ENCODE measurements at regions not wholly inside any gene's neighbourhood (a gene's known extent, or its start where the extent isn't known, plus 50 kb on each side); places are given as distances from the start of the nearest gene placed in this dataset.

GRCh38 chr7:13454916-13455592, 534.4 kb downstream of the ETV1 start:
- DNase-seq (no peak), FAIRE-seq (no peak), ATAC-seq (no peak)
- H3K36me3 ChIP-seq: no peaks in the 10 kb centered on the region
- H3K27ac ChIP-seq: no peak overlapping the region
- intact Hi-C loops (cut with DNase I): no loop called here
- no peaks in the 10 kb centered on the region for H3K9me3 ChIP-seq
- H3K27me3 ChIP-seq: no peaks in the 10 kb centered on the region
- no peaks in the 10 kb centered on the region for H3K4me1 ChIP-seq
- no peak overlapping the region for H3K4me3 ChIP-seq
- no peak for TF ChIP-seq CTCF (IDR thresholded peaks at IDR 0.05)
- 84 to 86% methylated on average over 8 of the region's 8 CpGs for WGBS, 2 donors

GRCh38 chr7:13457790-13458189, 531.7 kb downstream of the ETV1 start:
- FAIRE-seq (no peak), ATAC-seq (no peak), DNase-seq (no peak)
- intact Hi-C loops (cut with DNase I): no loop called here
- Histone ChIP-seq H3K9me3 (no peaks in the 10 kb centered on the region), H3K27ac (no peak overlapping the region), H3K4me3 (no peak overlapping the region), H3K27me3 (no peaks in the 10 kb centered on the region), H3K4me1 (no peaks in the 10 kb centered on the region), H3K36me3 (no peaks in the 10 kb centered on the region)
- 30% methylated on average over 4 of the region's 4 CpGs for WGBS, 2 donors
- TF ChIP-seq CTCF (IDR thresholded peaks at IDR 0.05): no peak

- FAIRE-seq (no peak), ATAC-seq (no peak), DNase-seq (no peak)
- TF ChIP-seq CTCF (IDR thresholded peaks at IDR 0.05): no peak
- H3K4me3 ChIP-seq: no peak overlapping the region
- H3K36me3 ChIP-seq: no peaks in the 10 kb centered on the region
- H3K27ac ChIP-seq: no peak overlapping the region
- intact Hi-C loops (cut with DNase I): no loop called here
- H3K4me1 ChIP-seq: no peaks in the 10 kb centered on the region
- no peaks in the 10 kb centered on the region for H3K27me3 ChIP-seq
- WGBS, 2 donors: 59 to 65% methylated on average over 7 of the region's 7 CpGs
- no peaks in the 10 kb centered on the region for H3K9me3 ChIP-seq
Measured at GRCh38 chr7:13466874-13467547, 522.5 kb downstream of the ETV1 start.

- TF ChIP-seq CTCF (IDR thresholded peaks at IDR 0.05): no peak
- ATAC-seq: no peak
- WGBS, 2 donors: 80 to 82% methylated on average over 2 of the region's 2 CpGs
- Histone ChIP-seq H3K27ac (no peak overlapping the region), H3K36me3 (no peaks in the 10 kb centered on the region), H3K4me1 (no peaks in the 10 kb centered on the region), H3K27me3 (no peaks in the 10 kb centered on the region), H3K9me3 (no peaks in the 10 kb centered on the region), H3K4me3 (no peak overlapping the region)
- no peak for FAIRE-seq
- intact Hi-C loops (cut with DNase I): no loop called here
- no peak for DNase-seq
Measured at GRCh38 chr7:13476881-13477444, 512.5 kb downstream of the ETV1 start.

GRCh38 chr7:13489386-13489785, 500.1 kb downstream of the ETV1 start:
- FAIRE-seq (no peak), DNase-seq (no peak), ATAC-seq (no peak)
- Histone ChIP-seq H3K27ac (no peak overlapping the region), H3K27me3 (no peaks in the 10 kb centered on the region), H3K4me1 (no peaks in the 10 kb centered on the region), H3K4me3 (no peak overlapping the region), H3K9me3 (no peaks in the 10 kb centered on the region), H3K36me3 (no peaks in the 10 kb centered on the region)
- 85 to 86% methylated on average over 6 of the region's 6 CpGs for WGBS, 2 donors
- intact Hi-C loops (cut with DNase I): no loop called here
- no peak for TF ChIP-seq CTCF (IDR thresholded peaks at IDR 0.05)
